CD1c-positive myeloid dendritic cell (primary cell): ENCODE measurements at regions not wholly inside any gene's neighbourhood (a gene's known extent, or its start where the extent isn't known, plus 50 kb on each side); places are given as distances from the start of the nearest gene placed in this dataset.

Experiments used
- DNase-seq: peaks from one replicate; pipeline ENCODE4 v3.0.0-alpha.2; 2016; ENCODE audit errors: extremely low spot score

- no peak for DNase-seq
Observed at GRCh38 chr7:115883629-115884028, 146.9 kb downstream of the TFEC start.

- no peak for DNase-seq
Observed at GRCh38 chr7:115881476-115881875, 149.1 kb downstream of the TFEC start.

GRCh38 chr7:115879171-115879570 lies 151.4 kb downstream of the TFEC start:
- DNase-seq, result no peak

GRCh38 chr7:115869801-115870200 lies 160.8 kb downstream of the TFEC start:
- no peak for DNase-seq

- no peak for DNase-seq
Observed at GRCh38 chr7:115869190-115869589, 161.4 kb downstream of the TFEC start.

GRCh38 chr7:115868369-115868768 lies 162.2 kb downstream of the TFEC start:
- no peak for DNase-seq

GRCh38 chr7:115864082-115864481 lies 166.5 kb downstream of the TFEC start:
- peak; percentile 38 for DNase-seq

GRCh38 chr7:115851291-115851690 lies 179.3 kb downstream of the TFEC start:
- DNase-seq, result peak; percentile 33

GRCh38 chr7:115850774-115851173 lies 179.8 kb downstream of the TFEC start:
- no peak for DNase-seq

- no peak for DNase-seq
Observed at GRCh38 chr7:115844857-115845256, 185.7 kb downstream of the TFEC start.

GRCh38 chr7:115840702-115841101 lies 189.9 kb downstream of the TFEC start:
- DNase-seq, result no peak

- no peak for DNase-seq
Observed at GRCh38 chr7:115838829-115839228, 191.7 kb downstream of the TFEC start.

- DNase-seq, result no peak
Observed at GRCh38 chr7:115831371-115831770, 199.2 kb downstream of the TFEC start.

GRCh38 chr7:115827305-115828045 lies 203.1 kb downstream of the TFEC start:
- no peak for DNase-seq

- no peak for DNase-seq
Observed at GRCh38 chr7:115825456-115826115, 205.0 kb downstream of the TFEC start.

GRCh38 chr7:115822801-115823200 lies 207.8 kb downstream of the TFEC start:
- no peak for DNase-seq

GRCh38 chr7:115822380-115822779 lies 208.2 kb downstream of the TFEC start:
- no peak for DNase-seq

GRCh38 chr7:115816318-115816974 lies 214.1 kb downstream of the TFEC start:
- no peak for DNase-seq

- DNase-seq, result no peak
Observed at GRCh38 chr7:115812794-115813193, 217.8 kb downstream of the TFEC start.

- DNase-seq, result no peak
Observed at GRCh38 chr7:115805458-115805857, 225.1 kb downstream of the TFEC start.

- DNase-seq, result no peak
Observed at GRCh38 chr7:115802415-115802814, 228.1 kb downstream of the TFEC start.

- DNase-seq, result no peak
Observed at GRCh38 chr7:115799430-115799829, 231.1 kb downstream of the TFEC start.
